ENCODE measurements at regions not wholly inside any gene's neighbourhood (a gene's known extent, or its start where the extent isn't known, plus 50 kb on each side); places are given as distances from the start of the nearest gene placed in this dataset.
"Not testable (repeated sequence)": the region's sequence is repeated elsewhere in the genome, so short reads cannot be mapped to it uniquely, and the experiment has no call there.

GRCh38 chr16:34064602-34065001 lies 605.2 kb downstream of the TP53TG3F start:
- DNase-seq (ENCODE audit: low spot score); intact Hi-C loops (cut with DNase I); H3K27me3 ChIP-seq (replicated peaks; ENCODE audit: insufficient read depth); H3K27ac ChIP-seq; H3K4me1 ChIP-seq (replicated peaks); H3K36me3 ChIP-seq; H3K9me3 ChIP-seq; H3K4me3 ChIP-seq: not testable (repeated sequence)
- WGBS, result 67% methylated on average over 2 of the region's 2 CpGs

GRCh38 chr16:34069731-34070130 lies 610.3 kb downstream of the TP53TG3F start:
- DNase-seq (ENCODE audit: low spot score); H3K27me3 ChIP-seq (replicated peaks; ENCODE audit: insufficient read depth); H3K27ac ChIP-seq; H3K9me3 ChIP-seq; H3K4me1 ChIP-seq (replicated peaks); H3K36me3 ChIP-seq; H3K4me3 ChIP-seq; intact Hi-C loops (cut with DNase I): not testable (repeated sequence)
- 83% methylated on average over 18 of the region's 18 CpGs for WGBS

- H3K4me3 ChIP-seq, result no peak overlapping the region
- no peak for DNase-seq (ENCODE audit: low spot score)
- TF ChIP-seq POLR2AphosphoS5 (IDR thresholded peaks at IDR 0.05), result no peak
- TF ChIP-seq POLR2A (IDR thresholded peaks at IDR 0.05), result no peak
- no peak for TF ChIP-seq CTCF (IDR thresholded peaks at IDR 0.05)
- no peaks in the 10 kb centered on the region for H3K36me3 ChIP-seq
- no peak overlapping the region for H3K27ac ChIP-seq
- no peaks in the 10 kb centered on the region for H3K9me3 ChIP-seq
- intact Hi-C loops (cut with DNase I), result no loop called here
- 73% methylated on average over 14 of the region's 14 CpGs for WGBS
- H3K4me1 ChIP-seq (replicated peaks), result no peaks in the 10 kb centered on the region
- no peaks in the 10 kb centered on the region for H3K27me3 ChIP-seq (replicated peaks; ENCODE audit: insufficient read depth)
These were observed 619.3 kb downstream of the TP53TG3F start for GRCh38 chr16:34078691-34079090.

- not testable (repeated sequence) for H3K36me3 ChIP-seq; H3K27me3 ChIP-seq (replicated peaks; ENCODE audit: insufficient read depth); DNase-seq (ENCODE audit: low spot score); H3K4me1 ChIP-seq (replicated peaks); H3K4me3 ChIP-seq; H3K27ac ChIP-seq; H3K9me3 ChIP-seq
- WGBS, result 61% methylated on average over 5 of the region's 5 CpGs
- intact Hi-C loops (cut with DNase I), result loop anchor here (10.0 kb wide), 1 partner anchor 60 kb away; no protein-coding TSS in a partner anchor
These were observed 625.6 kb downstream of the TP53TG3F start for GRCh38 chr16:34085038-34085437.

- H3K9me3 ChIP-seq; DNase-seq (ENCODE audit: low spot score); H3K4me1 ChIP-seq (replicated peaks); H3K27me3 ChIP-seq (replicated peaks; ENCODE audit: insufficient read depth); H3K36me3 ChIP-seq; H3K27ac ChIP-seq; intact Hi-C loops (cut with DNase I); H3K4me3 ChIP-seq: not testable (repeated sequence)
- WGBS, result 86% methylated on average over 14 of the region's 14 CpGs
These were observed 635.6 kb downstream of the TP53TG3F start for GRCh38 chr16:34095006-34095405.

GRCh38 chr16:34096911-34097310 lies 637.5 kb downstream of the TP53TG3F start:
- H3K36me3 ChIP-seq; H3K4me1 ChIP-seq (replicated peaks); intact Hi-C loops (cut with DNase I); H3K4me3 ChIP-seq; H3K27ac ChIP-seq; DNase-seq (ENCODE audit: low spot score); H3K9me3 ChIP-seq; H3K27me3 ChIP-seq (replicated peaks; ENCODE audit: insufficient read depth): not testable (repeated sequence)
- WGBS, result 72% methylated on average over 4 of the region's 4 CpGs

GRCh38 chr16:34097326-34097725 lies 637.9 kb downstream of the TP53TG3F start:
- H3K4me3 ChIP-seq; H3K27me3 ChIP-seq (replicated peaks; ENCODE audit: insufficient read depth); H3K9me3 ChIP-seq; intact Hi-C loops (cut with DNase I); H3K27ac ChIP-seq; DNase-seq (ENCODE audit: low spot score); H3K4me1 ChIP-seq (replicated peaks); H3K36me3 ChIP-seq: not testable (repeated sequence)
- WGBS, result 87% methylated on average over 3 of the region's 3 CpGs

GRCh38 chr16:34098033-34098432 lies 638.6 kb downstream of the TP53TG3F start:
- intact Hi-C loops (cut with DNase I); H3K27me3 ChIP-seq (replicated peaks; ENCODE audit: insufficient read depth); H3K36me3 ChIP-seq; H3K4me3 ChIP-seq; DNase-seq (ENCODE audit: low spot score); H3K9me3 ChIP-seq; H3K27ac ChIP-seq; H3K4me1 ChIP-seq (replicated peaks): not testable (repeated sequence)

- H3K27me3 ChIP-seq (replicated peaks; ENCODE audit: insufficient read depth); H3K9me3 ChIP-seq; intact Hi-C loops (cut with DNase I); H3K4me1 ChIP-seq (replicated peaks); H3K27ac ChIP-seq; H3K4me3 ChIP-seq; H3K36me3 ChIP-seq; DNase-seq (ENCODE audit: low spot score): not testable (repeated sequence)
- 50% methylated on average over 2 of the region's 2 CpGs for WGBS
These were observed 639.6 kb downstream of the TP53TG3F start for GRCh38 chr16:34099028-34099427.

Small RNA genes lying in the stretch of these regions (small RNA-seq; reads per million reads assigned to genes)
- gene AC133561.3 (0 reads per million in 2 donors), gene AC133561.4 (0 reads per million in 2 donors), gene AC140658.4 (0 reads per million in 2 donors)
